ENCODE measurements at regions not wholly inside any gene's neighbourhood (a gene's known extent, or its start where the extent isn't known, plus 50 kb on each side); places are given as distances from the start of the nearest gene placed in this dataset.
"Not testable (repeated sequence)": the region's sequence is repeated elsewhere in the genome, so short reads cannot be mapped to it uniquely, and the experiment has no call there.

DNA sequence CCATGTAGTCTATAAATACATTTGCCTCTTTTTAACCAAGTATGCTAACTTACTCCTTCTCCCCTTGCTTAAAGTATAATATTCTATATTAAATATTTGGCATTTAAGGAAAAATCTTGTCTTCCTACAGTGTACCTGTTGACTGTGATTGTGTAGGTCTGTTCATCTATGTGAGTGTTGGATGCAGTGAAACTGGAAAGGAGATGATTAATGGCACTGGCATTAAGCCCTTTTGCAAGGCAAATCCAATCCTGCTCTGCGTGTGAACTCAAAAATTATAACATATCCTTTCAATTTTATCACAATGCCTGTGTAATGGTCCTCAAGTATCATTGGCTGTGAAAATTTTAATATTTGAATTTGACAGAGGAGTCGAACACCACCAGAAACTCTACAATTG, 565.0 kb downstream of the KCNT2 start:
- H3K9ac ChIP-seq (ENCODE audit: low read depth, low read length, poor library complexity, severe bottlenecking): no peak overlapping the region
- H3K36me3 ChIP-seq (ENCODE audit: insufficient read depth, low read length): no peaks in the 10 kb centered on the region
- H3K9me2 ChIP-seq (replicated peaks; ENCODE audit: low read depth, low read length): no peaks in the 10 kb centered on the region
- H3K4me1 ChIP-seq (ENCODE audit: insufficient read depth, low read length, poor library complexity, severe bottlenecking): no peaks in the 10 kb centered on the region
- H3K4me2 ChIP-seq (ENCODE audit: low read depth, low read length, poor library complexity, severe bottlenecking): no peak overlapping the region
- no peaks in the 10 kb centered on the region for H3K79me2 ChIP-seq (ENCODE audit: insufficient read depth, low read length)
- no peaks in the 10 kb centered on the region for H3F3A ChIP-seq (ENCODE audit: low read depth)
- H4K20me1 ChIP-seq (ENCODE audit: insufficient read depth, low read length, poor library complexity, severe bottlenecking): no peaks in the 10 kb centered on the region
- H3K27me3 ChIP-seq (ENCODE audit: insufficient read depth, low read length, poor library complexity, severe bottlenecking): no peaks in the 10 kb centered on the region
- H3K9me3 ChIP-seq (ENCODE audit: insufficient read depth, low read depth, low read length): no peaks in the 10 kb centered on the region
- TF ChIP-seq CTCF (conservative IDR thresholded peaks at IDR 0.05; ENCODE audit: low read length): no peak
- no peak for TF ChIP-seq EZH2phosphoT487 (IDR thresholded peaks at IDR 0.05; ENCODE audit: borderline replicate concordance)
- H2AFZ ChIP-seq (ENCODE audit: low read length): no peak overlapping the region
- H3K4me3 ChIP-seq (ENCODE audit: low read length, poor library complexity, severe bottlenecking): no peak overlapping the region

DNA sequence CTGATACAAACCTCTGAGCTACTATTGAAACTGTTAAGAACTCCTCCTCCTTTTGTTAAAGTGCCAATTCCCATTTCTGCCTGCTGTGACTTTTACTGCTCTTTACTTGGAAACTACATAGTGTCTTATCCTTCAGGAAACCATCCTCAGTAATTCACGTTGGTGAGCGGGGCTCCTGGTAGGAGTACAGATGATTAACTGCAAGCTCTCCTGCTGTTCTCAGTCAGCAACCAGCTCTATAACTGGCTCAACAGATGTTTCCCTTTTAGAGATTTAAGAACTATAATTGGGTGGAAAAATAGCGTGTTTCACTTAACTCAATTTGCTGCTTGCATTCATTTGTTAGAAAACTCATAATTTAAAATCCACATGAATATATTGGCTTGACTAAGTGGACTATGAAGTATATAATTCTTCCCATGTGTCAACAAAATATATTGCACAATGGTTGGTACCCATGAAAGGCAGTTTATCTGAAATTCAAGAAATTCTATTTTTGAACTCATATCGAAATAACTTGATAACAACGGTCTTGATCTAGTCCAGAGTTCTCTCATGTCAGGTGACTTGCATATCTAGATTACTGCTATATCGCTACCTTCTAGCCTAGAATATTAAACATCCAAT, 574.0 kb downstream of the KCNT2 start:
- H3K4me3 ChIP-seq (ENCODE audit: low read length, poor library complexity, severe bottlenecking): no peak overlapping the region
- H3K27me3 ChIP-seq (ENCODE audit: insufficient read depth, low read length, poor library complexity, severe bottlenecking): no peaks in the 10 kb centered on the region
- no peaks in the 10 kb centered on the region for H3K4me1 ChIP-seq (ENCODE audit: insufficient read depth, low read length, poor library complexity, severe bottlenecking)
- no peaks in the 10 kb centered on the region for H3F3A ChIP-seq (ENCODE audit: low read depth)
- H3K79me2 ChIP-seq (ENCODE audit: insufficient read depth, low read length): no peaks in the 10 kb centered on the region
- H4K20me1 ChIP-seq (ENCODE audit: insufficient read depth, low read length, poor library complexity, severe bottlenecking): no peaks in the 10 kb centered on the region
- H3K9ac ChIP-seq (ENCODE audit: low read depth, low read length, poor library complexity, severe bottlenecking): no peak overlapping the region
- no peaks in the 10 kb centered on the region for H3K36me3 ChIP-seq (ENCODE audit: insufficient read depth, low read length)
- TF ChIP-seq CTCF (conservative IDR thresholded peaks at IDR 0.05; ENCODE audit: low read length): no peak
- no peak for TF ChIP-seq EZH2phosphoT487 (IDR thresholded peaks at IDR 0.05; ENCODE audit: borderline replicate concordance)
- no peak overlapping the region for H3K4me2 ChIP-seq (ENCODE audit: low read depth, low read length, poor library complexity, severe bottlenecking)
- no peaks in the 10 kb centered on the region for H3K9me2 ChIP-seq (replicated peaks; ENCODE audit: low read depth, low read length)
- no peaks in the 10 kb centered on the region for H3K9me3 ChIP-seq (ENCODE audit: insufficient read depth, low read depth, low read length)
- H2AFZ ChIP-seq (ENCODE audit: low read length): no peak overlapping the region

- H3K79me2 ChIP-seq (ENCODE audit: insufficient read depth, low read length); H3K9me2 ChIP-seq (replicated peaks; ENCODE audit: low read depth, low read length); H3K9ac ChIP-seq (ENCODE audit: low read depth, low read length, poor library complexity, severe bottlenecking); H3K27me3 ChIP-seq (ENCODE audit: insufficient read depth, low read length, poor library complexity, severe bottlenecking); H3K9me3 ChIP-seq (ENCODE audit: insufficient read depth, low read depth, low read length); H3K4me3 ChIP-seq (ENCODE audit: low read length, poor library complexity, severe bottlenecking); H4K20me1 ChIP-seq (ENCODE audit: insufficient read depth, low read length, poor library complexity, severe bottlenecking); H3F3A ChIP-seq (ENCODE audit: low read depth); H3K36me3 ChIP-seq (ENCODE audit: insufficient read depth, low read length); H3K4me2 ChIP-seq (ENCODE audit: low read depth, low read length, poor library complexity, severe bottlenecking); H2AFZ ChIP-seq (ENCODE audit: low read length); H3K4me1 ChIP-seq (ENCODE audit: insufficient read depth, low read length, poor library complexity, severe bottlenecking): not testable (repeated sequence)
These were observed 576.9 kb downstream of the KCNT2 start for GRCh38 chr1:196031387-196031786.

DNA sequence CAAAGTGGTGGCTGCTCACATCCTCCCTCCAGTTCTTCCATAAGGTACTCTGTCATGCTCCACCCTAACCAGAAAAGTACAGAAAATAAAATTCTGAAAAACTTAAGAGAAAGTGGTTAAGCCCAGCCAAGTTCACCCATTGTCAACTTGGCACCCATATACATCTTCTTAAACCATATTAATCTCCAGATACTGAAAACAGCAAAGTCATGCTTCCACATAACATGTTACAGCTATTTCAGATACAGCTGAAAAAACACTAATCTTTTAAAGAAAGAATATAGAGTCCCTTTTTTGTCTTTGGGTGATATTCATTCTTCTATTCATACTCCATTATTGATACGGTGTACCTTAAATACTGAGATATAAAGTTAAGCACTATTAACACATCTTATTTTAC, 577.8 kb downstream of the KCNT2 start:
- no peak overlapping the region for H3K9ac ChIP-seq (ENCODE audit: low read depth, low read length, poor library complexity, severe bottlenecking)
- no peaks in the 10 kb centered on the region for H4K20me1 ChIP-seq (ENCODE audit: insufficient read depth, low read length, poor library complexity, severe bottlenecking)
- H3K27me3 ChIP-seq (ENCODE audit: insufficient read depth, low read length, poor library complexity, severe bottlenecking): no peaks in the 10 kb centered on the region
- no peaks in the 10 kb centered on the region for H3K9me2 ChIP-seq (replicated peaks; ENCODE audit: low read depth, low read length)
- no peaks in the 10 kb centered on the region for H3K79me2 ChIP-seq (ENCODE audit: insufficient read depth, low read length)
- no peaks in the 10 kb centered on the region for H3K36me3 ChIP-seq (ENCODE audit: insufficient read depth, low read length)
- H3K4me1 ChIP-seq (ENCODE audit: insufficient read depth, low read length, poor library complexity, severe bottlenecking): no peaks in the 10 kb centered on the region
- H3K9me3 ChIP-seq (ENCODE audit: insufficient read depth, low read depth, low read length): no peaks in the 10 kb centered on the region
- no peak for TF ChIP-seq EZH2phosphoT487 (IDR thresholded peaks at IDR 0.05; ENCODE audit: borderline replicate concordance)
- TF ChIP-seq CTCF (conservative IDR thresholded peaks at IDR 0.05; ENCODE audit: low read length): no peak
- H2AFZ ChIP-seq (ENCODE audit: low read length): no peak overlapping the region
- no peak overlapping the region for H3K4me3 ChIP-seq (ENCODE audit: low read length, poor library complexity, severe bottlenecking)
- H3F3A ChIP-seq (ENCODE audit: low read depth): no peaks in the 10 kb centered on the region
- no peak overlapping the region for H3K4me2 ChIP-seq (ENCODE audit: low read depth, low read length, poor library complexity, severe bottlenecking)

Data from Loucy (cell line).